LNCaP clone FGC (cell line): ENCODE measurements at regions not wholly inside any gene's neighbourhood (a gene's known extent, or its start where the extent isn't known, plus 50 kb on each side); places are given as distances from the start of the nearest gene placed in this dataset.

Experiments
- DNase-seq: peaks from one replicate; pipeline ENCODE4 v3.0.0-alpha.2; 2011; ENCODE audit warnings: low read depth
- H3K4me3 ChIP-seq: 2 replicates; pipeline ENCODE4 v1.5.1; 2011; ENCODE audit warnings: mild to moderate bottlenecking, low read depth, low read length, control low read depth
- TF ChIP-seq, protein P1 (sequence below): IDR thresholded peaks from 2 replicates; pipeline ENCODE4 v1.5.1; 2012; ENCODE audit warnings: mild to moderate bottlenecking; ENCODE audit not compliant: control insufficient read depth, insufficient read depth; ENCODE audit errors: extremely low read depth

DNA sequence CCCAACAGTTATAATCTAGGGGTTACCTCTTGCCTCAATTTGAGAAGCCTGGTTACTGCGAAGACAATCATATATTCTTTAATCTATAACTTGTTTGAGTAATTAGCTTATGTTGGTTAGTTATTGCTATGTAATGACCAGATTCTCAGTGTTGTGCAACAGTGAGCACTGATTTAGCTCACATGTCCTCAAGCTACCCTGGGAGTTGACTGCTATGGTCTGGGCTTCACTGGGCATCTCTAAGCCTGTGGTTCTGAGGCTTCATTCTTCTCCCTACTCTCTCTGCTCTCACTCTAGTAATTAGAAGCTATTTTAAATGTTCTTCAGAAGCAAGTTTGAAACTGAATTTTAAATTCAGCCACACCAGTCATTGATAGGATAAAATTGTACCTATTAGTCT lies 371.8 kb downstream of the PBX1 start:
- TF ChIP-seq, protein P1, sequence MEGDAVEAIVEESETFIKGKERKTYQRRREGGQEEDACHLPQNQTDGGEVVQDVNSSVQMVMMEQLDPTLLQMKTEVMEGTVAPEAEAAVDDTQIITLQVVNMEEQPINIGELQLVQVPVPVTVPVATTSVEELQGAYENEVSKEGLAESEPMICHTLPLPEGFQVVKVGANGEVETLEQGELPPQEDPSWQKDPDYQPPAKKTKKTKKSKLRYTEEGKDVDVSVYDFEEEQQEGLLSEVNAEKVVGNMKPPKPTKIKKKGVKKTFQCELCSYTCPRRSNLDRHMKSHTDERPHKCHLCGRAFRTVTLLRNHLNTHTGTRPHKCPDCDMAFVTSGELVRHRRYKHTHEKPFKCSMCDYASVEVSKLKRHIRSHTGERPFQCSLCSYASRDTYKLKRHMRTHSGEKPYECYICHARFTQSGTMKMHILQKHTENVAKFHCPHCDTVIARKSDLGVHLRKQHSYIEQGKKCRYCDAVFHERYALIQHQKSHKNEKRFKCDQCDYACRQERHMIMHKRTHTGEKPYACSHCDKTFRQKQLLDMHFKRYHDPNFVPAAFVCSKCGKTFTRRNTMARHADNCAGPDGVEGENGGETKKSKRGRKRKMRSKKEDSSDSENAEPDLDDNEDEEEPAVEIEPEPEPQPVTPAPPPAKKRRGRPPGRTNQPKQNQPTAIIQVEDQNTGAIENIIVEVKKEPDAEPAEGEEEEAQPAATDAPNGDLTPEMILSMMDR, result no peak
- H3K4me3 ChIP-seq, result no peak overlapping the region
- DNase-seq, result no peak

DNA sequence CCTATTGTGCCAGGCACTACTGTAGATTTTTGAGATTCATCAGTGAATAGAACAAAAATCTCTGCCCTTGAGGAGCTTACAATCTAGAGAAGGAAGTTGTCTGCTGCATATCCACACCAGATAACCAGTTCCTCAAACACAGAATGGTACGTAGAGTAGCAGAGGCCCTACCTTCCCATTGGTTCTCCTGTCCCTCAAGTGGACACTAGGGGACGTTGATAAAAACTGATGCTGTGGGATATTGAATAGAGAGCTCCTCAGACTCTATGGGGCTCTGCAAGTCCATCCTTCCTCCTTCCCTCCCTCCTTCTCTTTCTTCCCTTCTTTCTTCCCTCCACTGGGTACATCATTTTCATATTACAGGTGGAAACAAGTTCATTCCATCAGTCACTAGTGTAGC lies 371.3 kb downstream of the PBX1 start:
- DNase-seq, result no peak
- TF ChIP-seq, protein P1, result no peak
- H3K4me3 ChIP-seq, result no peak overlapping the region

DNA sequence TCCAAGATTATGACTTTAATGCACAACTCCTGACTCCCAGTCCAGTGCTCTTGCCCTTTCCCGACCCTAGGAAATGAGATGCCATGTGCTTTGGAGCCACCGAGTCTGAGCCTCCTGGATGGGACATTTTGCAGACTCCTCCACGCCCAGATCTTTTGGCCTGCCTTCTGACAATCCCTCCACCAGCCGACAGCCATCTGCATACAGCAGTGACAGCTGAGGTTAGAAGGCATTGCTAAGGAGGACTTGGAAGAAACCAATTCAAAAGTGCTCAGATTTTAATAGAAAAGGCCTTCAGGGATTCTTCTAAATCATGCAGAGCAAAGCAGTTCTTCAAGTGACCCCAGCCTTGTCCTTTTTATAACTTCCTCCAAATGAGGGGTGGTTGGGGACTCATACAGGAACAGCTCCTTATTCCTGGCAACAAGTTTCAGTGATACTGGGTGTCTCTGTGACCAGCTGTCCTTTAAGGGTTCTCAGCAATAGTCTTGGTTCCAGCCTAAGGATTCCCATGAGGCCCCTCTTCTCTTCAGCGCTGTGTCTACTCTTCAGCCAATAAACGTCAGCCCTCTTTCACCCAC lies 369.3 kb downstream of the PBX1 start:
- TF ChIP-seq, protein P1, result no peak
- no peak overlapping the region for H3K4me3 ChIP-seq
- no peak for DNase-seq

DNA sequence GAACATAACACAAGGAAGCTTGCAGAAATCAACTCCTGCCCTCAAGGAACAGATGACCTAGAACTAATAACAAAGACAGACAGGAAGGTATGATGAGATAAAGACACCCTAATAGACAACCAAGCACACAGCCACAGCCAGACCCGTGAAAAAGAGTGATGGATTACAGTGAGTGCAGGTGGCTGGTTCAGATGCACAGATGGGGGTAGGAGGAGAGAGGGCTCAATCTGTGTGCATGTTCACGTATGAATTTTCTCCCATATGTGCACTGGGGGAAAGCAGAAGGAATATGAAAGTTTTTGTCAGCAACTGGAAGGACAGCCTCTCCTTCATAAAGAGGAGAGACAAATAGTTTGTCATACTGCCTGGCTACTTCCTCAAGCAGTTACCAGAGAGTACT lies 367.1 kb downstream of the PBX1 start:
- H3K4me3 ChIP-seq, result no peak overlapping the region
- TF ChIP-seq, protein P1, result no peak
- DNase-seq, result no peak

DNA sequence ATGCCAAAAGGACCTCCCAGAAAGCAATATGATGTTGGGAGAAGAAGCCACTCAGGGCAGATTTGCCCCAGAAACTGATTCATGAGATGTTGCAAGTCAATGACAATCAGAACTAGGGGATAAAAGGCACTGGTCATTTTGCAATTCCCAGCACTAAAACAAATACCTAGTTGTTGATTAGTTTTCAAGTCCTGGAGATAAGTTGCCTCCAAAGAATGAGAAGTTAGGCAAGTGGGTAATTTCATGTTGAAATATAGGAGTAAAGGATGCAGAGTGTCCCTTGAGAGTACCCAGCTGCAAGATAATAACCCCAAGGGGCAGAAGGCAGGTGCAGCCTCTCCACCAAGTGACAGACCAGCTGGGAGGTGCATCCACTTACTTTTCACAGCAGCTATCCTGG lies 363.6 kb downstream of the PBX1 start:
- TF ChIP-seq, protein P1, result no peak

DNA sequence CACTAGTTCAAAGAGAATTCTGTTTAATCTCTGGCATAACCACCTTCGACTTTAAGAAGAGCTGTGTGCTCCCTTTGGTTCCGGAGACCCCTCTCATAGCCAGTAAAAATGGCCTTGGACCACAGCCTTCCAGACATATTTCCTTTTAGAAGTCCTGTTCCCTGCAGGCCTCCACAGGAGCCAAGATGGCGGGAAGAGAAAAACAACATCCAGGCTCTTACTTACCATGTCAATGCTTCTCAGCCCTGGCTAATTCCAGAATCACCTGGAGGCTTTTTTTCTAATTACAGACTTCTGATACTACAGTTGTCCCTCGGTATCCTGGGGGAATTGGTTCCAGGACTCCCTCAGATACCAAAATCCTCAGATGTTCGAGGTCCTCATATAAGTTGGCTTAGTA lies 362.5 kb downstream of the PBX1 start:
- no peak overlapping the region for H3K4me3 ChIP-seq
- TF ChIP-seq, protein P1, result no peak
- no peak for DNase-seq

More for the DNA sequence above, 363.6 kb downstream of the PBX1 start:
- no peak for DNase-seq
- no peak overlapping the region for H3K4me3 ChIP-seq

DNA sequence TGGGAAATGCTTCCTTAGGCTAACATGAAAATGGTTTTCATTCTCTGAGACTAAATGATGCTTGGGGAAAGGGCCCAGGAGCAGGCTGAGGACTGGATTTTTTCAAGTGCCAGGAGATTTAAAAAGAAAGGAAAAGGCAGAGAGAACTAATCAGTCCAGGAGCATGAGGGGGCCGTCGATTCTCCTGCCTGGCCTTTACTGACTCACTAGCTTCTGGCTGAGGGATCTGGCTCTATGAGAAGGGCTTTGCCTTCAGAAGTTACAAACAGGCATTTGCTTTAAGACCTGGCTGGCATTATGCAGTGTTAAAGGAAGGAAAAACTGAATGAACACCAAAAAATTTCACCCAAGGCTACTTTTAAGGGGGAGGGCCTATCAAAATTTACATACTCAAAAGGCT lies 359.2 kb downstream of the PBX1 start:
- TF ChIP-seq, protein P1, result no peak
- DNase-seq, result no peak
- no peak overlapping the region for H3K4me3 ChIP-seq
